ENCODE measurements at regions not wholly inside any gene's neighbourhood (a gene's known extent, or its start where the extent isn't known, plus 50 kb on each side); places are given as distances from the start of the nearest gene placed in this dataset.
"Not testable (repeated sequence)": the region's sequence is repeated elsewhere in the genome, so short reads cannot be mapped to it uniquely, and the experiment has no call there.

DNA sequence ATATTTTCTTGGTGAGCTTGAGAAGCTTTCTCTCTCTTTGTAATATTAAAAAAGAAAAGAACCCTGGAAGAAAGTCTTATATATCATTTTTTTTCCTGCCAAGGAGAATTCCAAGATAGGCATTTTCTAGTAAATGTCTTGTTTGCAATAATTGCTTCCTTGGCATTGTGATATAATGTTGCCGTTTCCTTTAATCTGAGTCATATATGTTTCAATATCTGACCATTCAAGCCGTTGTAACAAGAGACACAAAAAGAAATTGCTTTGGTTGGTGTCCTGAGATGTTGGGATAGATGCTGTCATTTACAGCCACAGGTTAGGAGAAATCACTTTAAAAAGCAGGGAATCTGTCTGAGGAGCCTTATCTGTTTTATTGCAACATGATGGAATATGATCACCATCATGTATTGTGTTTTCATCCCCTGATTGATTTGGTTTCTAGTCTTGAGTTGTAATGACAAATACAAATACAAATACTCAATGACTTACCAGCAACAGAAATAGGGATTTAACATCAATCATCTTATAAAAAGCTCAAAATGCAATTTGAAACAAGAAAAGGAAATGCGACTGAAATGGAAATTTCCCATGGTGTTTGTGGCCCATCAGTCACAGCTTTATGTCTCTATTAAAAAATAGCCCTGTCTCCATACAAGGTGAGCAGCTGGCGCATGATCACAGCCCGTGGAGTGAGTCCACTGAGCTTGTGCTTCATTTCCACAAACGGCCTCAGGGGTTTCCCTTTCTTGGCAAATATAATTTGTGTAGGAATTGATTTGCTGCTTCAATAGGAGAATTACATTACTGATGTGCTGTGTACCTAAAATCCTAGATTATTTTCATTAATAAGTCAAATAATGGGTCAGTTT is 250.1 kb upstream of the TRPC7 start:
- DNase-seq: no peak

DNA sequence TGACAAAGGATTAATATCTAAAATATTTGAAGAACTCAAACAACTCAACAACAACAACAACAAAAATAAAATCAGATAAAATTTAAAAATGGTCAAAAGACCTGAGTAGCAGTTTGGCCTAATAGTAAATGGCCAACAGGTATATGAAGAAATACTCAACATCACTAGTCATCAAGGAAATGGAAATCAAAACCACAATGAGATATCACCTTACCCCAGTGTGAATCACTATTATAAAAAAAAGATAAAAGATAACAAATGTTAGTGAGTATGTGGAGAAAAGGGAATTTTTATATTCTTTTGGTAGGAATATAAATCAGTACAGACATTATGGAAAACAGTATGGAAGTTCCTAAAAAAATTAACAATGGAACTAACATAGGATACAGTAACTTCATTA is 247.9 kb upstream of the TRPC7 start:
- no peak for DNase-seq

DNA sequence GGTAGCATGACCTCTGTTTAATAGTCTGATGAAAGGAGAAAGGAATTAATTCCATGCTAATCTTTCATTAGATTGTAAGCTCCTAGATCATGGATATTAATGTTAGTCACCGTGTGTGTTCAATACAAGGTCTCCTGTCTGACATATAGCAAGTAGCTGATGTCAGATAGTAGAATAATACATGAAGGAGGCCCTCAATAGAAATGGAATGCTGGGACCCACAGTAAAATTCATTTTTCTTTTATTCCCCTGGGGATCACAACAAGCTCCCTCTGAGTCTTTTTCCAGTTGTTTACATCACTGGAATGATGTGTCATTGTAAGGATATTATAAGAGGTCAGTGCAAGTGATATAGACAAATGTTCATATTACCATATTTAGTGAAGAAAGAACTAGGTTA is 240.3 kb upstream of the TRPC7 start:
- DNase-seq: no peak

DNA sequence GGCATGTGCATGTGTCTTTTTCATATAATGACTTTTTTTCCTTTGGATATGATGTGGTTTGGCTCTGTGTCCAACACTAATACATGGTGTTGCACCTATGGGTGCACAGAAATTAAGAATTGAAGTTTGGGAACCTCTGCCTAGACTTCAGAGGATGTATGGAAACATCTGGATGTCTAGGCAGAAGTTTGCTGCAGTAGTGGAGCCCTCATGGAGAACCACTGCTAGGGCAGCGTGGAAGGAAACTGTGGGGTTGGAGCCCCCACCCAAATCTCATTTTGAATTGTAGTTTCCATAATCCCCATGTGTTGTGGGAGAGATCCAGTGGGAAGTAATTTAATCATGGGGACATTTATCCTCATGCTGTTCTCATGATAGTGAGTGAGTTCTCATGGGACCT is 235.0 kb upstream of the TRPC7 start:
- DNase-seq: no peak

DNA sequence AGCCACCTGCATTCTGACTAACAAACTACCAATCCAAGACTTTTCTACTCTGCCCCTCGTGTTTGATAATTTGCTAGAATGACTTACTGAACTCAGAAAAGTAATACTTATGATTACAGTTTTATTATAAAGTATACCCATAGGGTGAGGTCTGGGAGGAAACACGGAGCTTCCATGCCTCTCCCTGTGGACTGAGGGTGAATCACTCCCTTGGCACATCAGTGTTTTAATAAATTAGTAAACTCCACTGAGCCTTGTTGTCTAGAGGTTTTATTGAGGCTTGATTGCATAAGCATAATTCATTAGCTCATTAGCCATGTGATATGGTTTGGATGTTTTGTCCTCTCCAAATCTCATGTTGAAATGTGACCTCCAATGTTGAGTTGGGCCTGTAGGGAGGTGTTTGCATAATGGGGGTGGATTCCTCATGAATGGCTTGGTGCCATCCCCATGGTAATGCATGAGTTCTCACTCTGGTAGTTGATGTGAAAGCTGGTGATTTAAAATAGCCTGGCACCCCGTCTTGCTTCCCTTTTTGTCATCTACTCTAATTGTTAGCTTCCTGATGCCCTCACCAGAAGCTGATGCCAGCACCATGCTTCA is 233.6 kb upstream of the TRPC7 start:
- no peak for DNase-seq

DNA sequence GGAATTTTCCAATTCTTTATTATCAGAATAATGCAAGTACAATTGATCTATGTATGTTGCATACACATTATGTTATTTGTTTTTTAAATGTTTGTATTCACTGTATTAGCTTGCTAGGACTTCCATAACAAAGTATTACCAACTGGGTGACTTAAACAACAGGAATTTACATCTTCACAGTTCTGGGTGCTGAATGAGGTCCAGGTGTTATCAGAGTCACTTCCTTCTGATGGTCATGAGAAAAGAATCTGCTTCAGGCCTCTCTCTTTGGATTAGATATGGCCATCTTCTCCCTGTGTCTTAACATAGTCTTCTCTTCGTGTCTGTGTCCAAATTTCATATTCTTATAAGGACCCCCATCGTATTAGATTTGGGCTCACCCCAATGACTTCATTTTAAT is 229.1 kb upstream of the TRPC7 start:
- no peak for DNase-seq

DNA sequence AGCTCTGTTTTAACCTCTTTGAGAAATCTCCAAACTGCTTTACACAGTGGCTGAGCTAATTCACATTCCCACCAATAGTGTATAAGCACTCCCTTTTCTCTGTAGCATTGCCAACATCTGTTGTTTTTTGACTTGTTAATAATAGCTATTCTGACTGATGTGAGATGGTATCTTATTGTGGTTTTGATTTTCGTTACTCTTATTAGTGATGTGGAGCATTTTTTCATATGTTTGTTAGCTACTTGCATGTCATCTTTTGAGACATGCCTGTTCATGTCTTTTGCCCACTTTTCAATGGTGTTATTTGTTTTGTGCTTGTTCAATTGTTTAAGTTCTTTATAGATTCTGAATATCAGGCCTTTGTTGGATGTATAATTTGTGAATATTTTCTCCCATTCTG is 225.2 kb upstream of the TRPC7 start:
- DNase-seq: no peak

DNA sequence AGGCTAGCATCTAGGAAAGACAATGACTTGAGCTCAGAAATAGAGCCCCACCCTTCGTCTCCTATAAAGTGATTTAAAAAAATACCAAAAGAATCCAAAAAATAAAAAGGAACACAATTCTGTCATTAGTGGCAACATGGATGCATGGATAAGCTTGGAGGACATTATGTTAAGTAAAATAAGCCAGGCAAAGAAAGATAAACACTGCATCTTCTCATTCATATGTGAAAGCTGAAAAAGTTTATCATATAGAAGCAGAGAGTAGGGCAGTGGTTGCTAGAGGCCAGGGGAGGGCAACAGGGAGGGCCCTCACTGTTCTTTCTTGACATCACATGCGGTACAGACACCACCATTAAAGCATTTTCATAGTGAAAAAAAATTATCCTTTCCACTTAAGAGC is 220.9 kb upstream of the TRPC7 start:
- no peak for DNase-seq

DNA sequence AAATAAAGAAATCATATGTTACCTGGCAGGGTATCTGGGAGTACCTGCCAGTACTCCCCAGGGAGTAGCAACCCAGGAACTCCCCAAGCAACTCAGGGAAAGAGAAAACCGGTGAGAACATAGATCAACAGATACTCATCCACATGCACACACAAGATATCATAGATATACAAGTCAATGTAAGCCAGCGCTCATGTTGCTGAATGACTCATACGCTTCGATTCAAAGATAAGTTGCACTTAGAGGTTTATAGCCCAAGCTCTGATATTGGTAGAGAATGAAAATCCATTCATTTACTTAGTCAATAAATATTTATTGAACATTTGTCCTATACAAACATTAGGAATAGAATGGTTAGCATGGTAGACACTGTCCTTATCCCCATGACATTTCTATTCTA is 219.1 kb upstream of the TRPC7 start:
- DNase-seq: no peak

DNA sequence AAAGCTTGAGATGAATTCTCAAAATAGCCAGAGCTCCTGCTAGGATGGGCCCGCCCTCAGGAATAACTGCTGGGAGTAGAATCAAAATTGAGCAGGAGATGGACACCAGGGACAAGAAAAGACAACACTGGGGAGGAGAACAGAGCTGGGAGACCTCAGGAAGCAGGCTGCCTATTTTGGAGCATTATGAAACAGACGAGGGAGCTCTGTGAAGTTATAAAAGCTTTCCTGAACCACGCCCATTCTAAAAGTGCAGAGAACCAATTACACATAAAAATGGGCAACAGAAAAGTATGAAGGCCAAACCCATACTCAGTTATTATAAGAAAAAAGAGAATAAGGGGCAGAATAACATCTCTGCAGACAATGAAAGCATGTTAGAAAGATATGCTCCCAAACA is 213.9 kb upstream of the TRPC7 start:
- no peak for DNase-seq

DNA sequence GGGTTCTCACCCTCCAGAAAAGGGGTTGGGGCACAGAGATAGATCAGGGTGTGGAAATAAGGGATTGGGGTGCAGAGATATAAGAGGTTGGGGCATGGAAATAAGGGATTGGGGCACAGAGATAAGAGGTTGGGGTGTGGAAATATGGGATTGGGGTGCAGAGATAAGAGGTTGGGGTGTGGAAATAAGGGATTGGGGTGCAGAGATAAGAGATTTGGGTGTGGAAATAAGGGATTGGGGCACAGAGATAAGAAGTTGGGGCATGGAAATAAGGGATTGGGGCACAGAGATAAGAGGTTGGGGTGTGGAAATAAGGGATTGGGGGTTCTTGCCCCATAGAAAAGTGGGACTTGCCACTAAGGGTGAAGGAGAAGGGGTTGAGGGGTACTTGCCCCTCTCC is 204.5 kb upstream of the TRPC7 start:
- DNase-seq: not testable (repeated sequence)

DNA sequence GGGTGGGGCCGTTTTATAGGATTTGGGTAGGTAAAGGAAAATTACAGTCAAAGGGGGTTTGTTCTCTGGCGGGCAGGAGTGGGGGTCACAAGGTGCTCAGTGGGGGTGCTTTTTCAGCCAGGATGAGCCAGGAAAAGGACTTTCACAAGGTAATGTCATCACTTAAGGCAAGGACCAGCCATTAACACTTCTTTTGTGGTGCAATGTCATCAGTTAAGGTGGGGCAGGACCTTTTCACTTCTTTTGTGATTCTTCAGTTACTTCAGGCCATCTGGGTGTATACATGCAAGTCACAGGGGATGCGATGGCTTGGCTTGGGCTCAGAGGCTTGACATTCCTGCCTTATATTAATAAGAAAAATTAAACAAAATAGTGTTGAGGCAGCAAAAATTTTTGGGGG is 200.1 kb upstream of the TRPC7 start:
- not testable (repeated sequence) for DNase-seq

DNA sequence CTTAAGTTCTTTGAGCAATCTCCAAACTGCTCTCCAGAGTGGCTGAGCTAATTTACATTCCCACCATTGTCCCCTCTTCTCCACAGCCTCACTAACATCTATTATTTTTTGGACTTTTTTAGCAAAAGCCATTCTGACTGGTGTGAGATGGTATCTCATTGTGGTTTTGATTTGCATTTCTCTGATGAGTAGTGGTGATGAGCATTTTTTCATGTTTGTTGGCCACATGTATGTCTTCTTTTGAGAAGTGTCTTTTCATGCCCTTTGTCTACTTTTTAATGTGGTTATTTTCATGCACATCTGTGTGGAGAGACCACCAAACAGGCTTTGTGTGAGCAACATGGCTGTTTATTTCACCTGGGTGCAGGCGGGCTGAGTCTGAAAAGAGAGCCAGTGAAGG is 199.7 kb upstream of the TRPC7 start:
- peak; percentile 17 for DNase-seq

DNA sequence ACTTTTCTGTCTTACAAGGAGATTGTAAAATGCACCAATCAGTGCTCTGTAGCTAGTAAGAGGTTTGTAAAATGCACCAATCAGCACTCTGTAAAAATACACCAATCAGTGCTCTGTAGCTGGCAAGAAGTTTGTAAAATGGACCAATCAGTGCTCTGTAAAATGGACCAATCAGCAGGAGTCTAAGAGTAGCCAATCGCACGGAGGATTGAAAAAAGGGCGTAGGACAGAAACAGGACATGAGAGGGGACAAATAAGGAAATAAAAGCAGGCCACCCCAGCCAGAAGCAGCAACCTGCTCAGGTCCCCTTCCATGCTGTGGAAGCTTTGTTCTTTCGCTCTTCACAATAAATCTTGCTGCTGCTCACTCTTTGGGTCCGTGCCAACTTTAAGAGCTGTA is 199.1 kb upstream of the TRPC7 start:
- not testable (repeated sequence) for DNase-seq

DNA sequence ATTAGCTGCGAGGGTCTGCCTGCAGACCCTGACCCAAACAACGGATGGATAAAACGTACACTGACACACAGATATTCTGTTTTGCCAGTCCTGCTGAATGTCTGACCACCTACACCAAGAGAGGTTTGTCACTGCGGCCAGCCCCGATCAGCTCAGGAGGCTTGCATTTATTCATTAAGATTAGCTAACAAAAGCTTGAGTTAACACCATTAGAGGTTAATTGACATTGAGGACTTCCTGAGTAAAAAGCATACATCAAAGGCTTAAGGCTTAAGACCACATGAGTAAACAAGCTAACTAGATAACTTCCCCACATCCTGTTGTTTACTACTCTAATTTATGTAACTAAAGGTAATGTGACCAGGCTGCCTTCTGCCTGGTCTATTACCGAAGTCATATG is 198.1 kb upstream of the TRPC7 start:
- peak; percentile 32 for DNase-seq

DNA sequence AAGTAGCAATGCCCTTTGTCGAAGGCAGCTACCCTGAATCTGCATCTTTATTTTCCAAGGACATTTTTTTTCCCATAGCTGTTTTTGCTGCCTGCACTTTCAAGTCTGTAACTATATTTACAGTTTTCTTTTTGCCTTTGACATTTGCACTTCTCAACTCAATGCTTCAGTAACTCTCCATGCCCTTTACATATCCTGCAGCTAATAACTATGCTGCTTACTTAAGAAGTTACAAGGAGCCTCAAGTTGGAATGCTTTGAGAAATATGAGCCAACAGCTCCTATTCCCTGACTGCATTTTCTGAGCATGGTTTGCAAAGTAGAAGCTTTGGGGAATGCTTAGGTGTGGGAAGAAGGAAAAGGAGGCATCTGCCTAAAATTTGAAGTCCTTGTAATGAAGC is 194.8 kb upstream of the TRPC7 start:
- no peak for DNase-seq

DNA sequence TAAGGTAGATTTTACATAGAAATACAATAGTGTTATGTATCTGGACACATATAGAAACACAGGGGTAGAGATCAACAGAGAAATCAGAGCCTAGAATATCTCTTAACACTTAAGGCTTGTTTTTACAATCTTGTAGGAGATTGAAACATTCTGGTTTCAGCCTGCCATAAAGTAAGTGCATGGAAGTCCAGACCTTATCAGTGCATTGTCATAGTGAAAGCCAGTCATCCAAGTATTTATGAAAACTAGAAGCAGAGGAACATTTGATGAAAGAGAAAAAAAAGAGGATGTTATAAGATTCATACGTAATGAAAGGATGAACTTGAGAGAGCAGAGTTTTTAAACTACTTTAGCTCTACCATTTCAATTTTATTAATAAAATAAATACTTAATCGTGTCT is 194.3 kb upstream of the TRPC7 start:
- no peak for DNase-seq

DNA sequence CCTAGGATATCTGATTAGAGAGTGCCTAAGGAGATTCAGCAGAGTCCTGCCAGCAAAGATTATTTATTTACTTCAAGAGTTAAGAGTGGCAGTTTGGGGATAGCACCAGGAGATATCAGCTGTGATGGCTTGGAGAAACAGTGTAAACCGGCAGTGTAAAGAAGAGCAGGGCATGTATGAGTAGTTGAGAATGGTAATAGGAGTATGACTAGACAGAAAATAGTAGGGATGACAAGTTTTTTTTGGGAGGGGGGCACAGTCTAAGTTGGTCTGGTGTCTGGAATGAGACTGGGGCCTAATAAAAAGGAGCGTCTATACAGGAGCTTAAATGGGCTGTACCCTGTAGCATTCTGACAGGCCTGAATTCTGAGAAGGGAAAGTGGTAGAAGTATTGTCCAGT is 181.8 kb upstream of the TRPC7 start:
- not testable (repeated sequence) for DNase-seq

DNA sequence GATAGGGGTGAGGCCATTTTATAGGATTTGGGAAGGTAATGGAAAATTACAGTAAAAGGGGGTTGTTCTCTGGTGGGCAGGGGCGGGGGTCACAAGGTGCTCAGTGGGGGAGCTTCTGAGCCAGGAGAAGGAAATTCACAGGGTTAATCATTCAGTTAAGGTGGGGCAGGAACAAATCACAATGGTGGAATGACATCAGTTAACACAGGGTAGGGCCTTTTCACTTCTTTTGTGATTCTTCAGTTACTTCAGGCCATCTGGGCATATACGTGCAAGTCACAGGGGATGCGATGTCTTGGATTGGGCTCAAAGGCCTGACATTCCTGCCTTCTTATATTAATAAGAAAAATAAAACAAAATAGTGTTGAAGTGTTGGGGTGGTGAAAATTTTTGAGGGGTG is 181.1 kb upstream of the TRPC7 start:
- not testable (repeated sequence) for DNase-seq

DNA sequence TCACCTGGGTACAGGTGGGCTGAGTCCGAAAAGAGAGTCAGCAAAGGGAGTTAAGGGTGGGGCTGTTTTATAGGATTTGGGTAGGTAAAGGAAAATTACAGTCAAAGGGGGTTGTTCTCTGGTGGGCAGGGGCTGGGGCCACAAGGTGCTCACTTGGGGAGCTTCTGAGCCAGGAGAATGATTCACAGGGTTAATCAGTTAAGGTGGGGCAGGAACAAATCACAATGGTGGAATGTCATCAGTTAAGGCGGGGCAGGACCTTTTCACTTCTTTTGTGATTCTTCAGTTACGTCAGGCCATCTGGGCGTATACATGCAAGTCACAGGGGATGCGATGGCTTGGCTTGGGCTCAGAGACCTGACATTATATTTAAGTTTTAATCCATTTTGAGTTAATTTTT is 179.7 kb upstream of the TRPC7 start:
- not testable (repeated sequence) for DNase-seq

DNA sequence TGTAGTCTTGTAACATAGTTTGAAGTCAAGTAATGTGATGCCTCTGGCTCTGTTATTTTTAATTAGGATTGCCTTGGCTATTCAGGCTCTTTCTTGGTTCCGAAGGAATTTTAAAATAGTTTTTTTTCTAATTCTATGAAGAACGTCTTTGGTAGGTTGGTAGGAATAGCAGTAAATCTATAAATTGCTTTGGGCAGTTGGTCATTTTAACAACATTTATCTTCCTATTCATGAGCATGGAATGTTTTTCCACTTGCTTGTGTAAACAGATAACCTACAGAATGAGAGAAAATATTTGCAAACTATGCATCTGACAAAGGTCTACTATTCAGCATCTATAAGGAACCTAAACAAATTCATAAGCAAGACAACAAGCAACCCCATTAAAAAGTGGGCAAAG is 173.2 kb upstream of the TRPC7 start:
- DNase-seq: no peak

DNA sequence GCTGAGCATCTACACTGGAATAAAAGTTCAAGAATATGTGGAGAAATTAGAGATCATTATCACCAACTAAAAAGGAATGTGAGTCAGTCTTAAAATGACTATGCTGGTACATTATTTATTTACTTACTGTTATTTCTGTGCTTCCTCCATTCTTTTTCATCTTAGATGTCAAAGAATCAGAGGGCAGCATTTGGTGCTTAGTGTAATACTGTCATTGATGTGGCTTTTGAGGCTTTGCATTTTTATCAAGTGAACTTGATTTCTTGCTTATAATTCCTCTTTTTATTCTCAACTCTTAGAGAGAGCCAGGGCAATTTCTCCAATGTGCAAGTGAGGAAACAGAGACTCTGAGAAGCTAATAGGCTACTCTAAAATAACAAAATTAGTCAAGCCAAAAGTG is 163.7 kb upstream of the TRPC7 start:
- DNase-seq: no peak

DNA sequence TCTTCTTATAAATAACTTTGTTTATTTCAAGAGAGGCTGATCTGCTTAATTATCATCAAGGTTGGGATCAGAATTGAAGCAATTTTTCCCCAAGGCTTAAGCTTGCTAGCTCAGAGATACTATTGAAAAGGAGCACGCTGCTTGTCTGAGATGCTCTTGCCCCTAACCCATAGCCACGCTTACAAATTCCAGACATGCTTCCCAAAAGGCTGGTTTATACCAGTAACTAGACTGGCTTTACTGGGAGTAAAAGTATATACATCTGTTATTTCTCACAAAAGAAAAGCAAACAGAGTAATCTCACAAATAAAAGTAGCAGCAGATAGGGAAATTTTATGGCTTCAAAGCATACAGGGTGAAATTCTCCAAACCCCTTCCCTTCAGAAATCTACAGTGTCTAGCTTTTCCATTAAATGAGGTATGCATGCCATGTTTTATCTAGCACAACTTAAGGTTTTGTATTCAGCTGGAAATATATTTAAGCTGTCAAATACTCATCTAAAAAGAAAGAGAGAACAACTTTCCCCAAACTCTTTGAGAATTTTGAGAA is 163.2 kb upstream of the TRPC7 start:
- DNase-seq: no peak

DNA sequence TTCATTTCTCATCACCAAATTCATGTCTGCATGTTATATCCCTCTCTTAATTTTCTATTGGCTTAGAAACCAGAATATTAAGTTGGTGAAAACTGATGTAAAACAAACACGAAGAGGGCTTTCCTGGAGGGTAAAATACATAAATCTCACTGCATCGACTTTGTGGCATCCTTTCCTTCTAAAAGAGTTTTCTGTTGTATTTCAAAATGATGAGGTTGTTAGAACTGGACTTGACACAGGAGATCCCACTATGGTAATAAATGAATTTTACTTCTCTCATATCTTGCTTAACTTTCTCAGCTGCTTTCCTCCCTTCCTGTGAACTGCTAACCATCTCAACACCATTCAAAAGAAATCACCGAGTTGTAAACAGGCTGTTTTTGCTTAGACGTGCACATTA is 162.0 kb upstream of the TRPC7 start:
- DNase-seq: no peak
